ENCODE measurements at regions not wholly inside any gene's neighbourhood (a gene's known extent, or its start where the extent isn't known, plus 50 kb on each side); places are given as distances from the start of the nearest gene placed in this dataset.

GRCh38 chr15:53305101-53305500 is 454.4 kb downstream of the WDR72 start:
- no peak for DNase-seq

- no peak for DNase-seq
These were observed 461.6 kb downstream of the WDR72 start for GRCh38 chr15:53297828-53298227.

- no peak for DNase-seq
These were observed 462.9 kb downstream of the WDR72 start for GRCh38 chr15:53296603-53297002.

GRCh38 chr15:53295574-53295973 is 463.9 kb downstream of the WDR72 start:
- DNase-seq, result no peak

DNA sequence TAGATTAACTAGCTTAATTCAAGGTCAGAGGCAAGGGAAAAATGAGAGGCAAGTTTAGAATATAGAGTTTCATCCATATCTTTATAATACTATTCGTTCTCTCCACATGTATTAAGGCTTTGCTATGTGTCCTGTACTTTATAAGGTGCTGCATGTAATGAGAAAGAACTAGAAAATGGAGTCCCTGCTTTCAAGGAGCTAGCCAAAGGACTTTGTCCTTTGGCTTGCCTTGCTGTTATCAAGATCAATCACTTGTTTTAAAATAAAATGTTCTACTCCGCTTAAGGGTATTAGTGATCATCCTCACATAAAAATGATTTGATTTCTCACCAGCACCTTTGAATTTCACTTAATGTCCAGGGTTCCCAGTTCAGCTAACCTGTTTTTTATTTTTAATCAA is 470.9 kb downstream of the WDR72 start:
- DNase-seq, result no peak

DNA sequence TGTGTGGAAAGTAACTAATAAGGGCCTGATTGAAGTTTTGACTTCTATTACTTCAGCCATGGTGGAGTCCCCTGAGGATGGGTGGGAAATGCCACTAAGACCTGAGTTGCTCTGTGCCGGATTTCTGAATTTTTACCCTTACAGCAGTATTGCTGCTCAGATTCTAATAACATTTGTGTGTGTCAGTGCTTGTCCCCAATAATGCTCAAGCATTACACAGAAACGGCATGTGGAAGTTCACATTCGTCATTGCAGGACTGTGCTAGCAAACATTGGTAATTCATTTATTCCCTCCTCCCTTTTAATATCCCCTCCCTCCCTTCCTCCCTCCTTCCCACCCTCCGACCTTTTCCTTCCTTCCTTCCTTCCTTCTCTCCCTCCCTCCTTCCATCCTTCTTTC is 484.5 kb upstream of the ONECUT1 start:
- no peak for DNase-seq

DNA sequence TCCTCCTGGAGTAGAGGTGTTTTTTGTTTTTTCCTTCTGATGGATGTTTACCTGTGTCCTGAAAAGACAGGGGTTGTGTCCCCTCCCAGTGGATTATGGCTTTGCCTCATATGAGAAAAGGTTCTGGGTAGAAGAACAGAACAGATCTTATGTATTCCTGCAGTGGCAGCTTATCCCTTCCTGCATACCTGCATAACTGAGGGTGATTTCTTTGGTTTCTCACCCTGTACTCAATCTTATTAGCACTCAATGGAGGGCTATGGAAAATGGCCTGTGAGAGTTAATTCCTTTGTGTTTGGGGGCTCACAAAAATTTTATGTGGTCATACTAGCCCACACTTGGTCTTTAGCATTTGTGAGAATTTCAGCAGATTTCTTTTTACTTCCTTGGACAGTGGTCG is 482.0 kb upstream of the ONECUT1 start:
- DNase-seq, result no peak

- no peak for DNase-seq
These were observed 476.0 kb upstream of the ONECUT1 start for GRCh38 chr15:53266176-53266575.

GRCh38 chr15:53260647-53261046 is 470.5 kb upstream of the ONECUT1 start:
- DNase-seq, result no peak

GRCh38 chr15:53256457-53256856 is 466.3 kb upstream of the ONECUT1 start:
- DNase-seq, result no peak

- DNase-seq, result no peak
These were observed 465.9 kb upstream of the ONECUT1 start for GRCh38 chr15:53256043-53256442.

- DNase-seq, result no peak
These were observed 461.9 kb upstream of the ONECUT1 start for GRCh38 chr15:53251996-53252395.

DNA sequence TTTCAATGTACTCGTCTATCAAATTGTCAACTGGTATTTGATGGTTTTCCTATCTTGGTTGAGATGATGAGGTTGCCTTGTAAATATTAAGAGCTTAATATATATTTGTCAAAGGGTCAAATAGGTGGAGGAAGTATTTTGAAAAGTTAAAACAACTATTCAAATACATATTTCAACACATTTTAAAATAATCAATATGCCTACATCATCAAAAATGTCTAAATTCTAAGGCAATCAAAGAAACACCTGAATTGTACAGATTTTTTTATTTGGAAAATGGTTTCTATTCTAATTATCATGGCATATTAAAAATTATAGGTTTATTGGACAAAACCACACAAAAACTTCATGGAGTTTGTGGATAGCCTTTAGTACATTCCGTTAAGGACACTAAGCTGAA is 461.4 kb upstream of the ONECUT1 start:
- no peak for DNase-seq

- DNase-seq, result no peak
These were observed 457.0 kb upstream of the ONECUT1 start for GRCh38 chr15:53247041-53247708.

GRCh38 chr15:53246404-53246803 is 456.3 kb upstream of the ONECUT1 start:
- no peak for DNase-seq

GRCh38 chr15:53233801-53234200 is 443.7 kb upstream of the ONECUT1 start:
- DNase-seq, result no peak

- DNase-seq, result no peak
These were observed 440.3 kb upstream of the ONECUT1 start for GRCh38 chr15:53230473-53230872.

GRCh38 chr15:53226559-53226958 is 436.4 kb upstream of the ONECUT1 start:
- DNase-seq, result no peak

DNA sequence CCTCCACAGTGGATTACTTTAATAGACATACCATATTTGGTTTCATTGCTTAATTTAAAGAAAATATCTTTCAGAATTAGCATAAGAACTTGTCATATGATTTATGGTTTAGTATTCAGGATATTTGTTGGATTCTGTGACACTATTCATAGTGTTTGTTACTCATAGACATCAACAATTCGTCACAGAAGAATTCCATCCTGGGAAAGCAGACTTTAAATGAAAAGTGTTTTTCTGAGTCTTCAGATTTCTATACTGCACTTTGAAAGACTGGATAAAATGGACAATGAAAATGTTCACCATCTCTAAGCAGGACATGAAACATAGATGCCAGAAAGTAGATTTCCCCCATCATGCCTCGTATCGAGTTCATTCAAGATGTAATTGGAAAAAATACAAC is 435.6 kb upstream of the ONECUT1 start:
- DNase-seq, result no peak

DNA sequence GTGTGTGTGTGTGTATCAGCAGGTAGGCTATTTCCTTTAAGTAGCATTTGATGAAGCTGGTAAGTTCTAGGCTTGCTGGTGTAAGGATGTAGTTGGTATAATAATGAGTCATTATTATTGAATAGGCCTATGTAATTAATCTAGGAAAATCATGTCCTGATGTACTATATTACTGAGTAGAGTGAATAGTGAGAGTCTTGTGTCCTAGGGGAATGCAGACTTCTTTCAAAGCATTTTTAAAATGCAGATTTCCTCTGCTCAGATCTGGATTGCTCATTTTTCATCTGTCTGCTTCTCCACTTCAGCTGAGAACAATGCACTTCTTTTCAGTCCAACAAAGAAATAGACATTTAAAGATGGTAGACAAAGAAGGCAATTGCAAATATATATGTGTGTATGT is 434.2 kb upstream of the ONECUT1 start:
- DNase-seq, result no peak

GRCh38 chr15:53223815-53224214 is 433.7 kb upstream of the ONECUT1 start:
- no peak for DNase-seq

DNA sequence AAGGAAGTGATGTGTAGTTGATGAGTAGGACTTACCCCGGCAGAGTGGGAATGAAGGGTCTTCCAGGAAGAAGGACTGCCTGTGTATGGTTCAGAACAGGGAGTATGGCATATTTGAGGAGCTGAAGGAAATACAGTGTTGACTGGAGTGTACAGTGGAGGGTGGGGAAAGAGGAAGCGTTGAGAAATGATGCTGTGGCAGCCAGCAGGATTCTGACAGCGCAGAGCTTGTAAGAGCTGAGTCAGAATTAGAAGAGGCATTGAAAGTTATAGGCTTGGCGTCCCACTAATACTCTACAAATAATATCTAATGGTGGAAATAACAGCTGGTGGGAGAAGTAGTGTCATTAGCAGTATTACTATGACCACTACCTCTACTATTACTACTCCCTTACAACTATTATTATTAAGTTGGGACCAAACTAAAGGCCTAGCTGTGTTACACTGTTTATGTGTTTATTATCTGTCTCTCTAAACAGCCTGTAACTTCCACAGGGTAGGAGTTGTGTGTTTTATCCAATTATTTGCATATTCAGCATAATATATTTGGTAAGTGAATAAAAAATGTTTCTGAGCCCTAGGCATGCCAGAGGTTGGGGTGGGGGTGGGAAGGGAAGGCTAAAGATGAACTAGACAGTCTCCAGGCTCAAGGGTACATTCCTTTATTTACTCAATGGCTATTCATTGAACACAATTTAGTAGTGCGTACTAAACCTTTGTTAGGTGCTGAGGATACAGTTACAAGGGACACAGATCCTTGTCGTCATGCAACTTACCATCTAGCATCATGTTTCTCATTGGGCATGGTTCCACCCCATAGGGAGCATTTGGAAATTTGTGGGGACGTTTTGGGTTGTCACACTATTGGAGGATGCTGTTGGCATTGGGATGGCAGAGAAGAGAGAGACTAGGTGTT is 428.8 kb upstream of the ONECUT1 start:
- no peak for DNase-seq

DNA sequence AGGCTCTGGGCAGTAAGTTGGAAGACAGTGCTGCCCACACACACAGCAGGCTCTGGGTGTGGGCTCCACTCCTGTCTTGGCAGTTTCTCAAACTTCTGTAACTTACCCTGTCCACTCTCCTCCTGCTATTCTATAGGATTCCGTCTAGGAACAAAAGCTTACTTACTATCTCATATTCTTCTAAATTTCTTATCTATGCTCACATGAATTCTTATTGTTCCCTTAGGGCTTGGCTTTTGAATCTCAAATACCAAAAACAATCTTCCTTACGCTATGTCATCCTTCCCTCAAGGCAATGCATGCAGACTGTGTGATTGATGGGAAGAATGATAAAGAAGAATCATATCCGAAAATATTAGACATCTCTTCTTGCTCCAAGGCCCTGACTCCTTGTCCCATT is 425.9 kb upstream of the ONECUT1 start:
- DNase-seq, result no peak

DNA sequence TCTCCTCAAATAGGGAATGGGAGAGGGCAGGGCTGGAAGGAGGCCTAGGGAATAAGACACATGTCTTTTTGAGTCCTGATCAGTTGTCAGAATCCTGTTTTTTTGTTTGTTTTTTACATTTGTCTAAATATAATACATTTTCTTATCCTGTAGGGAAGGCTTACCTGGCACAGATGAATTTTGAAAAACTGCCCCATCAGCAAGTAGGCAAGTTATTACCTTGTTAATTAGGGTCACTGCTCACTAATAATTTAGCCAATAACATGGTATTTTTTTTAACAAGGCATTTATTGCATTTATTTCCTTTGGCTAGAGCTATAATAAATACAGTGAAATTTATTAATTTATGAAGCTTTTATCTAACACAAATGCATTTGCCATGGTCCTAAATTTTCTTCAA is 423.2 kb upstream of the ONECUT1 start:
- DNase-seq, result no peak
